ENCODE measurements at regions not wholly inside any gene's neighbourhood (a gene's known extent, or its start where the extent isn't known, plus 50 kb on each side); places are given as distances from the start of the nearest gene placed in this dataset.
"Not testable (repeated sequence)": the region's sequence is repeated elsewhere in the genome, so short reads cannot be mapped to it uniquely, and the experiment has no call there.

DNA sequence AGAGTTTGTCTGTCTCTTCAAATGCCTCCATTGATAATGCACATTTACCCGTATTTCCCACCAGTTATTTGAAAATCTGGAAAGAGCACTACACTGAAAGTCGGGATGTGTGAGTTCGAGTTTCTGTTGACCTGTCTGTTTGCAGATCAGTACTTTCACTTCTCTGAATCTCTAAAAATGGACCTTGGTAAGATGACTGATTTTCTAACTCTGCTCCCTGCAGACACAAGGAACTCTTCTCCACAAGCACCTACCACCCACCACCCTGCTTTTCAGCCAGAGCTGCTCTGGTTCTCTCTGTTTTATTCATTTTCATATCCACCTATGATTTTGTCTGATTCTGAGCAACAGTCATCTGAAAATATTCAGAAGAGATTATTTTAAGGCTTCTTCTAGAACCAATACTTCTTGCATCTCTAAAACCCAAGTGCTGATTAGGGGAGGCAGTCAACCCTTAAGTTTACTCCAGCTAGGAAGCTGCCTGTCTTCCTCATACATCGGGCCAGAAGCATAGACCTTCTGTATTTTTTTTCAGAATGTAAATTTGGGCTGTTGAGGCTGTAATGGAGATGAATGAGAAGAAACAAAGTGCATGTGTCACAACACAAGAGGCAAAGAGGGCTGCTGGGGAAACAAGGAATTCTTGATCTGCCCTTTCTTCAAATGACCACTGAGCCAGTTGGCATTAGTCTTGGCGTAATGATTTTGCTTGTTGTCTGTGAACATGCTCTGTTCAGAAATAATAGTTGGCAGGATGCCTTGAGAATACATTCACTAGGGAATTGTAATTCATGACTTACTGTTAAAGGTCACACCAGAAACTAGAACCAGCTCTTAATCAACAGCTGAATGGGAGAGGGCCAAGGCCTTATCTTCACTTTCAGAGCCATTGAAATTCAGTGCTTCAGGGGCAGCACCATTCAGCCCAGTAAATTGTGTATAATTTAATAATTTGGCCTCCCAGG lies 85.4 kb upstream of the MYLIP start:
- WGBS, 3 donors = 70 to 71% (median 71%) methylated on average over 5 of the region's 5 CpGs
- ATAC-seq = no peak
- no peak for DNase-seq

DNA sequence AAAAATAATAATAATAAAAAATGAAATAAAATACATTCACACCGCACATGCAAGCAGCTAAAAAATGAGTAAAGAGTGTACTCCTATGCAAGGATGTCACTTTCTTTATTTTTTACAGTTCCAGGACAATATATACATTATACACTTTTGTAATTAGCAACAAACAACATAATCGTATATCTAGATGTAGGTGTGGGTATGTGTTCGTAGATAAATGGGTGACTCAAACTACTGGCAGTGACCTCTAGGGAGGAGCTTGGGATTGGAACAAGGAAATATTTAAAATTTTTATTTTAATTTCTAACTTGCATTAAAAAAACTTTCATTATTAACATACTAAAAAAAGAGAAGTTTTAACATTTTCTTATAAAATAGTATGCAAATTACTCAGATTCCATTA lies 86.1 kb upstream of the MYLIP start:
- no peaks in the 10 kb centered on the region for H3K4me1 ChIP-seq
- H3K36me3 ChIP-seq (ENCODE audit: insufficient read depth in 1 of 2, low read depth in 1 of 2) = no peaks in the 10 kb centered on the region
- ATAC-seq = no peak
- no peaks in the 10 kb centered on the region for H3K9me3 ChIP-seq
- no peaks in the 10 kb centered on the region for H3K27me3 ChIP-seq (ENCODE audit: insufficient read depth in 3 of 3, low read length in 2 of 3)
- DNase-seq = no peak
- TF ChIP-seq, protein P1, sequence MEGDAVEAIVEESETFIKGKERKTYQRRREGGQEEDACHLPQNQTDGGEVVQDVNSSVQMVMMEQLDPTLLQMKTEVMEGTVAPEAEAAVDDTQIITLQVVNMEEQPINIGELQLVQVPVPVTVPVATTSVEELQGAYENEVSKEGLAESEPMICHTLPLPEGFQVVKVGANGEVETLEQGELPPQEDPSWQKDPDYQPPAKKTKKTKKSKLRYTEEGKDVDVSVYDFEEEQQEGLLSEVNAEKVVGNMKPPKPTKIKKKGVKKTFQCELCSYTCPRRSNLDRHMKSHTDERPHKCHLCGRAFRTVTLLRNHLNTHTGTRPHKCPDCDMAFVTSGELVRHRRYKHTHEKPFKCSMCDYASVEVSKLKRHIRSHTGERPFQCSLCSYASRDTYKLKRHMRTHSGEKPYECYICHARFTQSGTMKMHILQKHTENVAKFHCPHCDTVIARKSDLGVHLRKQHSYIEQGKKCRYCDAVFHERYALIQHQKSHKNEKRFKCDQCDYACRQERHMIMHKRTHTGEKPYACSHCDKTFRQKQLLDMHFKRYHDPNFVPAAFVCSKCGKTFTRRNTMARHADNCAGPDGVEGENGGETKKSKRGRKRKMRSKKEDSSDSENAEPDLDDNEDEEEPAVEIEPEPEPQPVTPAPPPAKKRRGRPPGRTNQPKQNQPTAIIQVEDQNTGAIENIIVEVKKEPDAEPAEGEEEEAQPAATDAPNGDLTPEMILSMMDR (IDR thresholded peaks at IDR 0.05) = no peak
- no peak overlapping the region for H3K4me3 ChIP-seq
- intact Hi-C loops (cut with DNase I) = no loop called here
- 92 to 96% (median 95%) methylated on average over 3 of the region's 3 CpGs for WGBS, 3 donors
- no peak overlapping the region for H3K27ac ChIP-seq

More for the DNA sequence above, 85.4 kb upstream of the MYLIP start:
- H3K27me3 ChIP-seq (ENCODE audit: insufficient read depth in 3 of 3, low read length in 2 of 3) = no peaks in the 10 kb centered on the region
- H3K36me3 ChIP-seq (ENCODE audit: insufficient read depth in 1 of 2, low read depth in 1 of 2) = no peaks in the 10 kb centered on the region
- no peak overlapping the region for H3K27ac ChIP-seq
- no peaks in the 10 kb centered on the region for H3K9me3 ChIP-seq
- H3K4me3 ChIP-seq = no peak overlapping the region
- TF ChIP-seq, protein P1 (IDR thresholded peaks at IDR 0.05) = no peak
- H3K4me1 ChIP-seq = no peaks in the 10 kb centered on the region
- intact Hi-C loops (cut with DNase I) = no loop called here

DNA sequence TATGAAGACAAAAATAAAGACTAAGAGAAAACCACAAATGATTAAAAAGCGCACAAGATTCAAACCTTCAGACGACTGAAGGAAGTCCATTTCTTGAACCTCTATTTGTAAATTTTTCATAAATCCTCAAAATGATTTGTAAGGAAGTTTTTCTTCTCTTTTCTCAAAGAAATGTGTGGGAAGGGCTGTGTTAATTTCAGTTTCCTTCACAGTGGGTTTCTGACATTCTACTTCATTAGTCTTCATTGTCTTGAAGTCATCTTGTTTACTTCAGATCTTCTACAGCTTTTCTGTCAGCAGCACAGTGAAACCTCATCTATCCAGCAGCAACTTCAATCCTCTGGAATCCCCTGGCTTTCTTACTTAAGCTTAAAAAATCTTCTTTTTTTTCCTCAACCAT lies 87.6 kb upstream of the MYLIP start:
- intact Hi-C loops (cut with DNase I) = no loop called here
- no peak for ATAC-seq
- DNase-seq = no peak
- no peak overlapping the region for H3K27ac ChIP-seq
- no peaks in the 10 kb centered on the region for H3K9me3 ChIP-seq
- no peaks in the 10 kb centered on the region for H3K4me1 ChIP-seq
- TF ChIP-seq, protein P1 (IDR thresholded peaks at IDR 0.05) = no peak
- no peaks in the 10 kb centered on the region for H3K36me3 ChIP-seq (ENCODE audit: insufficient read depth in 1 of 2, low read depth in 1 of 2)
- no peak overlapping the region for H3K4me3 ChIP-seq
- no peaks in the 10 kb centered on the region for H3K27me3 ChIP-seq (ENCODE audit: insufficient read depth in 3 of 3, low read length in 2 of 3)
- 85 to 92% (median 89%) methylated on average over 2 of the region's 2 CpGs for WGBS, 3 donors

DNA sequence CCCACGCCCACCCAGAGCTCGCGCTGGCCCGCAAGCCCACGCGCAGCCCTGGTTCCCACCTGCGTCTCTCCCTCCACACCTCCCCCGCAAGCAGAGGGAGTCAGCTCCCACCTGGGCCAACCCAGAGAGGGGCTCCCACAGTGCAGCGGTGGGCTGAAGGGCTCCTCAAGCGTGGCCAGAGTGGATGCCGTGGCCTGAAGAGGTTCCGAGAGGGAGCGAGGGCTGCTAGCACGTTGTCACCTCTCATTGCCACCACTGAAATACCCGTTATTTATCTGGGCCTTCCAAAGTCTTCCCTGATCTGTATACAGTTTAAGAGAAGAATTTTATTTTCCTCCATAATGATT lies 88.3 kb upstream of the MYLIP start:
- H3K9me3 ChIP-seq = no peaks in the 10 kb centered on the region
- DNase-seq = no peak
- H3K4me1 ChIP-seq = no peaks in the 10 kb centered on the region
- TF ChIP-seq, protein P1 (IDR thresholded peaks at IDR 0.05) = no peak
- no peak for ATAC-seq
- no peak overlapping the region for H3K27ac ChIP-seq
- H3K4me3 ChIP-seq = no peak overlapping the region
- H3K27me3 ChIP-seq (ENCODE audit: insufficient read depth in 3 of 3, low read length in 2 of 3) = no peaks in the 10 kb centered on the region
- H3K36me3 ChIP-seq (ENCODE audit: insufficient read depth in 1 of 2, low read depth in 1 of 2) = no peaks in the 10 kb centered on the region
- intact Hi-C loops (cut with DNase I) = no loop called here
- 90 to 98% (median 91%) methylated on average over 15 of the region's 15 CpGs for WGBS, 3 donors

DNA sequence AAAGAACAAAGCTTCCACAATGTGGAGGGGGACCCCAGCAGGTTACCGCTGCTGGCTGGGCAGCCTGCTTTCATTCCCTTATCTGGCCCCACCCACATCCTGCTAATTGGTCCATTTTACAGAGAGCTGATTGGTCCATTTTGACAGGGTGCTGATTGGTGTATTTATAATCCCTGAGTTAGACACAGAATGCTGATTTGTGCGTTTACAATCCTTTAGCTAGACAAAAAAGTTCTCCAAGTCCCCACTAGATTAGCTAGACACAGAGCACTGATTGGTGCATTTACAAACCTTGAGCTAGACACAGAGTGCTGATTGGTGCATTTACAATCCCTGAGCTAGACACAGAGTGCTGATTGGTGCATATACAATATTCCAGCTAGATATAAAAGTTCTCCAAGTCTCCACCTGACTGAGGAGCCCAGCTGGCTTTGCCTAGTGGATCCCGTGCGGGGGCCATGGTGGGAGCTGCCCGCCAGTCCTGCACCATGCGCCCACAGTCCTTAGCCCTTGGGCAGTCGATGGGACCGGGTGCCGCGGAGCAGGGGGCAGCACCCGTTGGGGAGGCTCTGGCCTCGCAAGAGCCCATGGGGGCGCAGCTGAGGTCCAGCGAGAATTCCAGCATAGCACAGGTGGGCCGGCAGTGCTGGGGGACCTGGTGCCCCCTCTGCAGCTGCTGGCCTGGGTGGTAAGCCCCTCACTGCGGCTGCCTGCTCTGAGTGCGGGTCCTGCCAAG lies 88.8 kb upstream of the MYLIP start:
- H3K4me1 ChIP-seq; intact Hi-C loops (cut with DNase I); H3K27me3 ChIP-seq (ENCODE audit: insufficient read depth in 3 of 3, low read length in 2 of 3); ATAC-seq; H3K9me3 ChIP-seq; H3K27ac ChIP-seq; DNase-seq; H3K4me3 ChIP-seq; H3K36me3 ChIP-seq (ENCODE audit: insufficient read depth in 1 of 2, low read depth in 1 of 2): not testable (repeated sequence)
- 97 to 98% (median 97%) methylated on average over 17 of the region's 17 CpGs for WGBS, 3 donors
